ENCODE measurements at regions not wholly inside any gene's neighbourhood (a gene's known extent, or its start where the extent isn't known, plus 50 kb on each side); places are given as distances from the start of the nearest gene placed in this dataset.

DNA sequence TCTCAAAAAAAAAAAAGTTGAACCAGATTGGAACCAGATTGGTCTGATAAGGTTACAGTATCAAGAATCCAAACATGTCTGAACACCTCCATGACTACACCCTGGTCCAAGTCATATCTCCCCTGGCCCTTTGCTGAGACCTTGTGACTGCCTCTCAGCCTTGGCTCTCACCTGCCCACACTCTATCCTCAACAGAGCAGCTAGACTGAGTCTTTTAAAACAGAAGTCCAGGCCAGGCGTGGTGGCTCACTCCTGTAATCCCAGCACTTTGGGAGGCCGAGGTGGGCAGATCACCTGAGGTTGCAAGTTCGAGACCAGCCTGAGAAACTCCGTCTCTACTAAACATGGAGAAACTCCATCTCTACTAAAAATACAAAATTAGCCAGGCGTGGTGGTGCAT is 91.7 kb downstream of the AIPL1 start:
- no peak for TF ChIP-seq CTCF (IDR thresholded peaks at IDR 0.05)
- DNase-seq = no peak
- Histone ChIP-seq H3K27me3 (peaks cover 0 to 10% of the 10 kb centered on the region in 2 donors), H3K9me3 (no peaks in the 10 kb centered on the region), H3K27ac (no peak overlapping the region), H3K4me3 (no peak overlapping the region), H3K36me3 (no peaks in the 10 kb centered on the region), H3K4me1 (no peaks in the 10 kb centered on the region)
- ATAC-seq = no peak
- intact Hi-C loops (cut with DNase I) = no loop called here

- Histone ChIP-seq H3K27ac (no peak overlapping the region), H3K9me3 (no peaks in the 10 kb centered on the region), H3K27me3 (no peaks in the 10 kb centered on the region), H3K4me3 (no peak overlapping the region), H3K36me3 (no peaks in the 10 kb centered on the region), H3K4me1 (no peaks in the 10 kb centered on the region)
- DNase-seq (no peak), ATAC-seq (no peak)
- no peak for TF ChIP-seq CTCF (IDR thresholded peaks at IDR 0.05)
- intact Hi-C loops (cut with DNase I) = no loop called here
These were observed 94.2 kb downstream of the AIPL1 start for GRCh38 chr17:6340708-6341107.

DNA sequence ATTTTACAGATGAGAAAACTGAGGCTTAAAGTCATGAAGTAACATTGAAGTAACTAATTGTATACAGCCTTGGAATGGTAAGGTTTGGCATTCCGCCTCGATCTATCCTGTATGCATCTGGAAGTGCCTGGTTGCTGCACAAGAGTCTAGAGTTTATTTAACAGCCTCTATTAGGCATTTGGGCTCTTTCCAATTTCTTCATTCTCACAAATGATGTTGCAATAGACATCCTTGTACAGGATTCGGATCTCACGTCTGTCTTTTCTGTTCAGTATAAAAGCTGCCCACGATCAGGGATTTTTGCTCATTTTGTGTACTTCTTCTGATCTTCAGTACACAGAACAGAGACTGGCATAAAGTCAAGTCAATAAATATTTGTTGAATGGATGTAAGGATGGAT is 100.5 kb downstream of the AIPL1 start:
- H3K27ac ChIP-seq = no peak overlapping the region
- intact Hi-C loops (cut with DNase I) = no loop called here
- ATAC-seq = no peak
- no peaks in the 10 kb centered on the region for H3K9me3 ChIP-seq
- H3K4me3 ChIP-seq = no peak overlapping the region
- no peak for DNase-seq
- no peaks in the 10 kb centered on the region for H3K4me1 ChIP-seq
- TF ChIP-seq CTCF (IDR thresholded peaks at IDR 0.05) = no peak
- no peaks in the 10 kb centered on the region for H3K27me3 ChIP-seq
- no peaks in the 10 kb centered on the region for H3K36me3 ChIP-seq

DNA sequence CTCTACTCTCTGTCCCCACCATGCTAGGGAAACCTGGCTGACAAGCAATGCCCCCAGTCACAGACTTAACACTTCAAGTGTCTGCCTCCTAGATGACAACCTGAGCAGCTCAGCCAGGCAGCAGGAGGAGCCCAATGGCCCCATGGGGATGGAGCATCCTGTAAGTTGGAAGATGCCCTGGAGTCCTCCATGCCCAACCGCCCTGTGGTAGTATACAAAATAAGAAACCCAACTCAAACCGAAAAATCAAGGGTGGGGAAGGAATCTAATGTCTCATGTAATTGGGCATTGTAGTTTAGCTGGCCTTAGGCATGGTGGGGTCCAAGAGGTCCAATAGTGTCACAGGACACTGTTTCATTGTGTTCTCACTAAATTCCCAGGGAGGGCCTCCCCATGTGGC is 104.0 kb downstream of the AIPL1 start:
- Histone ChIP-seq H3K4me3 (no peak overlapping the region), H3K27me3 (peaks cover 0 to 16% of the 10 kb centered on the region in 2 donors), H3K4me1 (no peaks in the 10 kb centered on the region), H3K27ac (no peak overlapping the region), H3K36me3 (no peaks in the 10 kb centered on the region), H3K9me3 (no peaks in the 10 kb centered on the region)
- DNase-seq (no peak), ATAC-seq (no peak)
- intact Hi-C loops (cut with DNase I) = no loop called here
- no peak for TF ChIP-seq CTCF (IDR thresholded peaks at IDR 0.05)

DNA sequence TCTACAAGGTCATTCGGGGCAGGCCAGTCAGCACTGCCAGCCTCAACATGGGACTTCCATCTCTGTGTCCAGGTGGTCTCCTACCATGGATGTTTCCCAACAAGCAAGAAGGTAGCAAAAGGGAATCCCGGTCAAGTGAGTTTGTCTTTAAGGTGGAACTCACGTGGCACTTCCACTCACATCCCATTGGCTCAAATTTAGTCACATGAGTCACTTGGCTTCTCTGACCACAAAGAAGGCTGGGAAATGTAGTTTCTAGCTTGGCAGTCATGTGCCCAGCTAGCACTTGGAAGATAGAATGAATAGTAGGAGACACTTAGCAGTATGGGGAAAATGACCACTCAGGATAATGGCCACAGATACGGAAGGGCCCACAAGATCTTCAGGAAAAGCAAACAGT is 106.6 kb downstream of the AIPL1 start:
- Histone ChIP-seq H3K4me1 (no peaks in the 10 kb centered on the region), H3K27ac (no peak overlapping the region), H3K27me3 (peaks cover 0 to 19% of the 10 kb centered on the region in 2 donors), H3K36me3 (no peaks in the 10 kb centered on the region), H3K9me3 (no peaks in the 10 kb centered on the region), H3K4me3 (no peak overlapping the region)
- intact Hi-C loops (cut with DNase I) = no loop called here
- ATAC-seq (no peak), DNase-seq (no peak)
- TF ChIP-seq CTCF (IDR thresholded peaks at IDR 0.05) = no peak
